GM23338 (cell line): ENCODE measurements at regions not wholly inside any gene's neighbourhood (a gene's known extent, or its start where the extent isn't known, plus 50 kb on each side); places are given as distances from the start of the nearest gene placed in this dataset.

Experiments used
- CREB1 ChIP-seq: fragments of 250-450 bp; sonication (Bioruptor Pico); IDR thresholded peaks from 2 replicates; pipeline ENCODE4 v1.5.0; 2020; ENCODE audit warnings: low read depth, mild to moderate bottlenecking, moderate library complexity
- EZH2 ChIP-seq: fragments of 200-600 bp; sonication (generic); IDR thresholded peaks from one replicate; pipeline ENCODE4 v1.8.0; 2017; ENCODE audit warnings: antibody characterized with exemption, mild to moderate bottlenecking, low read depth; ENCODE audit not compliant: unreplicated experiment
- NANOG ChIP-seq: IDR thresholded peaks from 2 replicates; pipeline ENCODE4 v1.6.1; 2016; ENCODE audit warnings: antibody characterized with exemption, borderline replicate concordance
- POLR2AphosphoS5 ChIP-seq: IDR thresholded peaks from 2 replicates; pipeline ENCODE4 v1.6.1; 2016; ENCODE audit warnings: antibody characterized with exemption, low read depth
- ZNF114 ChIP-seq: fragments of 250-450 bp; sonication (Bioruptor Pico); IDR thresholded peaks from 2 replicates; pipeline ENCODE4 v1.5.0; 2020; ENCODE audit warnings: mild to moderate bottlenecking, moderate library complexity
- ZNF331 ChIP-seq: fragments of 250-450 bp; sonication (Bioruptor Pico); IDR thresholded peaks from 2 replicates; pipeline ENCODE4 v1.5.0; 2020; ENCODE audit warnings: low read depth, mild to moderate bottlenecking, moderate library complexity
- ZNF462 ChIP-seq: fragments of 250-450 bp; sonication (Bioruptor Pico); IDR thresholded peaks from 2 replicates; pipeline ENCODE4 v1.5.0; 2020; ENCODE audit warnings: mild to moderate bottlenecking, moderate library complexity
- TF ChIP-seq, protein P1 (sequence below): IDR thresholded peaks from one replicate; pipeline ENCODE4 v1.6.1; 2018; ENCODE audit warnings: antibody characterized with exemption; ENCODE audit not compliant: unreplicated experiment

GRCh38 chr1:55446351-55446750 lies 231.2 kb upstream of the USP24 start (continued):
- TF ChIP-seq ZNF462 (CRISPR knock-in tag) = no peak
- no peak for TF ChIP-seq CREB1 (CRISPR knock-in tag)
- TF ChIP-seq, protein P1, sequence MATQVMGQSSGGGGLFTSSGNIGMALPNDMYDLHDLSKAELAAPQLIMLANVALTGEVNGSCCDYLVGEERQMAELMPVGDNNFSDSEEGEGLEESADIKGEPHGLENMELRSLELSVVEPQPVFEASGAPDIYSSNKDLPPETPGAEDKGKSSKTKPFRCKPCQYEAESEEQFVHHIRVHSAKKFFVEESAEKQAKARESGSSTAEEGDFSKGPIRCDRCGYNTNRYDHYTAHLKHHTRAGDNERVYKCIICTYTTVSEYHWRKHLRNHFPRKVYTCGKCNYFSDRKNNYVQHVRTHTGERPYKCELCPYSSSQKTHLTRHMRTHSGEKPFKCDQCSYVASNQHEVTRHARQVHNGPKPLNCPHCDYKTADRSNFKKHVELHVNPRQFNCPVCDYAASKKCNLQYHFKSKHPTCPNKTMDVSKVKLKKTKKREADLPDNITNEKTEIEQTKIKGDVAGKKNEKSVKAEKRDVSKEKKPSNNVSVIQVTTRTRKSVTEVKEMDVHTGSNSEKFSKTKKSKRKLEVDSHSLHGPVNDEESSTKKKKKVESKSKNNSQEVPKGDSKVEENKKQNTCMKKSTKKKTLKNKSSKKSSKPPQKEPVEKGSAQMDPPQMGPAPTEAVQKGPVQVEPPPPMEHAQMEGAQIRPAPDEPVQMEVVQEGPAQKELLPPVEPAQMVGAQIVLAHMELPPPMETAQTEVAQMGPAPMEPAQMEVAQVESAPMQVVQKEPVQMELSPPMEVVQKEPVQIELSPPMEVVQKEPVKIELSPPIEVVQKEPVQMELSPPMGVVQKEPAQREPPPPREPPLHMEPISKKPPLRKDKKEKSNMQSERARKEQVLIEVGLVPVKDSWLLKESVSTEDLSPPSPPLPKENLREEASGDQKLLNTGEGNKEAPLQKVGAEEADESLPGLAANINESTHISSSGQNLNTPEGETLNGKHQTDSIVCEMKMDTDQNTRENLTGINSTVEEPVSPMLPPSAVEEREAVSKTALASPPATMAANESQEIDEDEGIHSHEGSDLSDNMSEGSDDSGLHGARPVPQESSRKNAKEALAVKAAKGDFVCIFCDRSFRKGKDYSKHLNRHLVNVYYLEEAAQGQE = no peak
- no peak for TF ChIP-seq POLR2AphosphoS5
- no peak for TF ChIP-seq NANOG
- TF ChIP-seq EZH2 = no peak
- no peak for TF ChIP-seq ZNF331 (CRISPR knock-in tag)
- no peak for TF ChIP-seq ZNF114 (CRISPR knock-in tag)
